ENCODE measurements at regions not wholly inside any gene's neighbourhood (a gene's known extent, or its start where the extent isn't known, plus 50 kb on each side); places are given as distances from the start of the nearest gene placed in this dataset.

GRCh38 chr2:111634995-111635538 is 248.9 kb downstream of the ANAPC1 start:
- Histone ChIP-seq H4K20me1 (ENCODE audit: insufficient read depth, poor library complexity, severe bottlenecking) (no peaks in the 10 kb centered on the region), H3K27me3 (no peaks in the 10 kb centered on the region), H3K9me3 (ENCODE audit: low read depth) (no peaks in the 10 kb centered on the region), H3K9me2 (replicated peaks; ENCODE audit: insufficient read depth) (no peaks in the 10 kb centered on the region), H3K4me2 (no peak overlapping the region), H3K4me1 (ENCODE audit: insufficient read depth) (no peaks in the 10 kb centered on the region), H3K79me2 (no peaks in the 10 kb centered on the region), H3K27ac (no peak overlapping the region), H3K36me3 (replicated peaks; ENCODE audit: insufficient read depth, low read depth) (no peaks in the 10 kb centered on the region), H3K4me3 (no peak overlapping the region), H2AFZ (no peak overlapping the region)
- WGBS (ENCODE audit: low lambda C conversion rate, missing lambda C conversion rate), result 88% methylated on average over 4 of the region's 4 CpGs
- no peak for TF ChIP-seq CTCF (IDR thresholded peaks at IDR 0.05; ENCODE audit: poor library complexity)
- no peak for TF ChIP-seq EZH2phosphoT487 (IDR thresholded peaks at IDR 0.05; ENCODE audit: low read depth, severe bottlenecking, unreplicated experiment)
- TF ChIP-seq EZH2 (IDR thresholded peaks at IDR 0.05; ENCODE audit: borderline replicate concordance), result no peak
- no peak for DNase-seq (ENCODE audit: low spot score)

GRCh38 chr2:111636905-111637304 is 247.1 kb downstream of the ANAPC1 start:
- 96% methylated on average over 5 of the region's 5 CpGs for WGBS (ENCODE audit: low lambda C conversion rate, missing lambda C conversion rate)
- H3K36me3 ChIP-seq (replicated peaks; ENCODE audit: insufficient read depth, low read depth), result no peaks in the 10 kb centered on the region

DNA sequence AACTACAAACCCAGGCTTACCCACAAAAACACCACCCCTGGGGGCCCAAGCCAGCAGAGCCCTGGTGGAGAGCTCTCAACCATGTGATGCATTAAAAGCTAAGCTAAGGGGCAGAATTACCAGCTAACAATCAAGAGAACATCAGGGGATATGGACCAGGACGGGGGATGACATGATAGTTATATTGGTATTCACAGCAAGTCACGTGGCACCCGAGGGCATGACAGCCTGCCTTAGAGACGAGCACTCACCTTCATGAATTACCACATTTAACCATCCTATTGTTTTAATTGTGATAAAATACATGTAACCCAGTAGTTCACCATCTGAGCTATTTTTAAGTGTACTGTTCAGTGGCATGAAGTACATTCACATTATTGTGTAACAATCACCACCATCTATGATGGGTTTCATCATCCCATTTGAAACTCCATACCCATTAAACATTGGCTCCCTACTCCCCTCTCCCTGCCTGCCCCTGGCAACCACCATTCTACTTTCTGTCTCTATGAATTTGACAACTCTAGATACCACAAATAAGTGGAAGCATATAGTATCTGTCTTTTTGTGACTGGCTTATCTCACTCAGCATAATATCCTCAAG is 245.6 kb downstream of the ANAPC1 start:
- H3K27ac ChIP-seq, result no peak overlapping the region
- no peak for DNase-seq (ENCODE audit: low spot score)
- no peaks in the 10 kb centered on the region for H3K9me2 ChIP-seq (replicated peaks; ENCODE audit: insufficient read depth)
- no peak overlapping the region for H2AFZ ChIP-seq
- no peak overlapping the region for H3K4me3 ChIP-seq
- no peak overlapping the region for H3K4me2 ChIP-seq
- no peaks in the 10 kb centered on the region for H3K27me3 ChIP-seq
- 94% methylated on average over 4 of the region's 4 CpGs for WGBS (ENCODE audit: low lambda C conversion rate, missing lambda C conversion rate)
- H3K9me3 ChIP-seq (ENCODE audit: low read depth), result no peaks in the 10 kb centered on the region
- H3K4me1 ChIP-seq (ENCODE audit: insufficient read depth), result no peaks in the 10 kb centered on the region
- H3K79me2 ChIP-seq, result no peaks in the 10 kb centered on the region
- H4K20me1 ChIP-seq (ENCODE audit: insufficient read depth, poor library complexity, severe bottlenecking), result no peaks in the 10 kb centered on the region
- TF ChIP-seq CTCF (IDR thresholded peaks at IDR 0.05; ENCODE audit: poor library complexity) (no peak), EZH2phosphoT487 (IDR thresholded peaks at IDR 0.05; ENCODE audit: low read depth, severe bottlenecking, unreplicated experiment) (no peak), EZH2 (IDR thresholded peaks at IDR 0.05; ENCODE audit: borderline replicate concordance) (no peak)
- no peaks in the 10 kb centered on the region for H3K36me3 ChIP-seq (replicated peaks; ENCODE audit: insufficient read depth, low read depth)

More at GRCh38 chr2:111636905-111637304, 247.1 kb downstream of the ANAPC1 start:
- H2AFZ ChIP-seq, result no peak overlapping the region
- TF ChIP-seq EZH2 (IDR thresholded peaks at IDR 0.05; ENCODE audit: borderline replicate concordance) (no peak), EZH2phosphoT487 (IDR thresholded peaks at IDR 0.05; ENCODE audit: low read depth, severe bottlenecking, unreplicated experiment) (no peak), CTCF (IDR thresholded peaks at IDR 0.05; ENCODE audit: poor library complexity) (no peak)
- H3K4me3 ChIP-seq, result no peak overlapping the region
- no peaks in the 10 kb centered on the region for H3K9me3 ChIP-seq (ENCODE audit: low read depth)
- no peaks in the 10 kb centered on the region for H3K27me3 ChIP-seq
- no peaks in the 10 kb centered on the region for H4K20me1 ChIP-seq (ENCODE audit: insufficient read depth, poor library complexity, severe bottlenecking)
- no peak for DNase-seq (ENCODE audit: low spot score)
- no peaks in the 10 kb centered on the region for H3K9me2 ChIP-seq (replicated peaks; ENCODE audit: insufficient read depth)
- H3K27ac ChIP-seq, result no peak overlapping the region
- no peaks in the 10 kb centered on the region for H3K79me2 ChIP-seq
- no peak overlapping the region for H3K4me2 ChIP-seq
- H3K4me1 ChIP-seq (ENCODE audit: insufficient read depth), result no peaks in the 10 kb centered on the region
